ENCODE measurements at regions not wholly inside any gene's neighbourhood (a gene's known extent, or its start where the extent isn't known, plus 50 kb on each side); places are given as distances from the start of the nearest gene placed in this dataset.

DNA sequence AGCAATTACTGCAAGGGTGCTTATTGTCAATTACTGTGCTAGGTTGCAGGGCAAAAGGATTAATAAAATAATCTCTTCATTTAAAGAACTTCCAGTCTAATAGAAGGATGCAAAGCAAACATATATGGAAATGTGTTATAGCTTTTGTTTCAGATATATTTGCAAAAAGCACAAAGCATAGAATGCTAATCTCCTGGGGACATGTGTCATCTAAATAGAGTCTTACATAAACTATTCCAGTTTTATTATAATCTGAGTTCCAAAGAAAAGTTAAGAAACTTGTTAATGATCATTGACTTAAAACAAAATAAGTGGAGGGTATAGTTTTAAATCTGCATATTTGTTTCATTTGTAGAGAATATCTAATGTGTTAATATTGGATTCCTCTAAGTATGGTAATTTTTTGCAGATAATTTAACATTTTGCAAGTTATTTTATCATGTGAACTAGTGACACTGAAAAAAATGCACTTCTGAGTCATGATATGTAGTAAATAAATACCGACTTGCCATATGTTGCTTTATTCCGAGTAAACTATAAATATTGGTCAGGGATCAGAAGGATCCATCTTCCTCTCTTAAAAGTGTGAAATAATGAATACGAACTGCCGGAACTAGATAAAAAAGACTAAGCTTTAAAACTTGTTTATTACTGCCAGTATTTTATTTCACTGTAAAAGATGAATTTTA is 231.9 kb upstream of the FAT4 start:
- no peak for ATAC-seq
- H3K4me1 ChIP-seq (replicated peaks in 1 of 2; ENCODE audit: control insufficient read depth in 2 of 2, insufficient read depth in 2 of 2, low read length in 2 of 2), result no peaks in the 10 kb centered on the region
- POLR2A ChIA-PET, result no interaction called here
- H3K27me3 ChIP-seq (ENCODE audit: control insufficient read depth in 2 of 2, insufficient read depth in 2 of 2, low read length in 2 of 2), result no peaks in the 10 kb centered on the region
- DNase-seq (ENCODE audit: extremely low read depth in 1 of 4, low spot score in 3 of 4), result no peak
- intact Hi-C loops (cut with micrococcal nuclease), result no loop called here
- WGBS (ENCODE audit: insufficient coverage, low coverage, missing lambda C conversion rate), result 2% methylated on average over 4 of the region's 4 CpGs
- no peaks in the 10 kb centered on the region for H3K9me1 ChIP-seq (ENCODE audit: control insufficient read depth, insufficient read depth, low read length)
- FAIRE-seq, result no peak
- H2AFZ ChIP-seq (ENCODE audit: low read depth, low read length), result no peak overlapping the region
- H3K9me3 ChIP-seq (replicated peaks; ENCODE audit: control insufficient read depth, insufficient read depth, low read depth, low read length), result no peaks in the 10 kb centered on the region
- BruUV-seq (replicated peaks), result no TSS peak
- H3K79me2 ChIP-seq (ENCODE audit: control insufficient read depth, insufficient read depth, low read length), result no peaks in the 10 kb centered on the region
- TF ChIP-seq ZNF253 (CRISPR knock-in tag; conservative IDR thresholded peaks at IDR 0.05), result no peak
- no peak for TF ChIP-seq SRSF3 (IDR thresholded peaks at IDR 0.05; ENCODE audit: insufficient read depth, low read length)
- TF ChIP-seq ZNF263 (CRISPR knock-in tag; IDR thresholded peaks at IDR 0.05; ENCODE audit: borderline replicate concordance), result no peak
- no peak for TF ChIP-seq TRIM24 (IDR thresholded peaks at IDR 0.05)
- no peak for TF ChIP-seq ZNF586 (CRISPR knock-in tag; conservative IDR thresholded peaks at IDR 0.05)
- no peak for TF ChIP-seq GABPB1 (CRISPR knock-in tag; IDR thresholded peaks at IDR 0.05)
- no peak for TF ChIP-seq ZBTB49 (CRISPR knock-in tag; IDR thresholded peaks at IDR 0.05; ENCODE audit: borderline replicate concordance)
- no peak for TF ChIP-seq DDX20 (tag; IDR thresholded peaks at IDR 0.05; ENCODE audit: low read depth)
- TF ChIP-seq TRIM25 (IDR thresholded peaks at IDR 0.05; ENCODE audit: borderline replicate concordance), result no peak
- no peak for TF ChIP-seq ZNF696 (CRISPR knock-in tag; conservative IDR thresholded peaks at IDR 0.05)
- TF ChIP-seq KAT7 (CRISPR knock-in tag; IDR thresholded peaks at IDR 0.05; ENCODE audit: borderline replicate concordance), result no peak
- no peak for TF ChIP-seq ZFP36 (IDR thresholded peaks at IDR 0.05; ENCODE audit: low read depth, low read length, partially characterized antibody)
- no peak for TF ChIP-seq LEF1 (IDR thresholded peaks at IDR 0.05)
- no peak for TF ChIP-seq ZNF707 (CRISPR knock-in tag; conservative IDR thresholded peaks at IDR 0.05)
- no peak for TF ChIP-seq ZNF589 (CRISPR knock-in tag; IDR thresholded peaks at IDR 0.05; ENCODE audit: low read depth)
- TF ChIP-seq, protein P1, sequence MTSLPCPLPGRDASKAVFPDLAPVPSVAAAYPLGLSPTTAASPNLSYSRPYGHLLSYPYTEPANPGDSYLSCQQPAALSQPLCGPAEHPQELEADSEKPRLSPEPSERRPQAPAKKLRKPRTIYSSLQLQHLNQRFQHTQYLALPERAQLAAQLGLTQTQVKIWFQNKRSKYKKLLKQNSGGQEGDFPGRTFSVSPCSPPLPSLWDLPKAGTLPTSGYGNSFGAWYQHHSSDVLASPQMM (CRISPR knock-in tag; IDR thresholded peaks at IDR 0.05), result no peak
- H3K27ac ChIP-seq (ENCODE audit: extremely low read depth, low read depth, low read length), result no peak overlapping the region
- no peaks in the 10 kb centered on the region for H3K36me3 ChIP-seq (ENCODE audit: control insufficient read depth, insufficient read depth, low read length)
- H3K4me3 ChIP-seq, result no peak overlapping the region
- no peak overlapping the region for H3K9ac ChIP-seq (ENCODE audit: insufficient read depth in 1 of 2, low read depth in 2 of 2, low read length in 2 of 2)
- H3K4me2 ChIP-seq (ENCODE audit: insufficient read depth, low read length), result no peak overlapping the region
- in situ Hi-C loops (cut with MboI), result no loop called here
- CTCF ChIA-PET (ENCODE audit: low intra/inter-chr PET ratio), result no interaction called here
- no peaks in the 10 kb centered on the region for H4K20me1 ChIP-seq (replicated peaks; ENCODE audit: control insufficient read depth, insufficient read depth, low read length)
